HEK293 (cell line): ENCODE measurements at regions not wholly inside any gene's neighbourhood (a gene's known extent, or its start where the extent isn't known, plus 50 kb on each side); places are given as distances from the start of the nearest gene placed in this dataset.

Experiments
- CTCF ChIA-PET: fragments of 350-600 bp; formaldehyde crosslinking; extraction: SDS; loops from one replicate; lab custom pipeline; 2021; ENCODE audit warnings: antibody characterized with exemption; lab: Yijun Ruan, JAX
- POLR2A ChIA-PET: fragments of 300-600 bp; formaldehyde crosslinking; extraction: SDS; loops from one replicate; lab custom pipeline; 2020; ENCODE audit warnings: antibody characterized with exemption, inconsistent platforms; lab: Yijun Ruan, JAX
- H3K27ac ChIP-seq: fragments of 200-500 bp; sonication (Bioruptor generic); 2 replicates; pipeline ENCODE4 v1.5.1; 2014; ENCODE audit warnings: low read depth, low read length, control low read depth, inconsistent platforms; ENCODE audit errors: extremely low read depth
- H3K36me3 ChIP-seq, 2 experiments: fragments of 200-500 bp in 1 of 2; sonication (Bioruptor generic) in 1 of 2; 1 replicate in 1 of 2; 2 replicates in 1 of 2; pipeline ENCODE4 v1.5.1; 2014 to 2017; ENCODE audit warnings: inconsistent platforms in 2 of 2, low read length in 2 of 2; ENCODE audit not compliant: control insufficient read depth in 2 of 2, insufficient read depth in 1 of 2
- H3K4me1 ChIP-seq: fragments of 200-500 bp; sonication (Bioruptor generic); 2 replicates; pipeline ENCODE4 v1.5.1; 2014; ENCODE audit warnings: mild to moderate bottlenecking, low read length, inconsistent platforms; ENCODE audit not compliant: control insufficient read depth, insufficient read depth
- H3K4me3 ChIP-seq: 2 replicates; pipeline ENCODE4 v1.5.1; 2011; ENCODE audit warnings: low read depth, mild to moderate bottlenecking, control low read depth, low read length, moderate library complexity
- H3K9me3 ChIP-seq: fragments of 200-500 bp; sonication (Bioruptor generic); 2 replicates; pipeline ENCODE4 v1.5.1; 2014; ENCODE audit warnings: low read depth, low read length, inconsistent platforms; ENCODE audit not compliant: control insufficient read depth, insufficient read depth
- GLI4 ChIP-seq: fragments of 450-650 bp; formaldehyde crosslinking; IDR thresholded peaks from 2 replicates; pipeline ENCODE4 v1.5.1; 2016; ENCODE audit warnings: missing biosample characterization, missing genetic modification characterization
- HOXC10 ChIP-seq: sonication (generic); formaldehyde crosslinking; IDR thresholded peaks from 2 replicates; pipeline ENCODE4 v1.8.1; 2023; ENCODE audit warnings: mild to moderate bottlenecking, missing genetic modification reagents
- REPIN1 ChIP-seq: fragments of 450-650 bp; formaldehyde crosslinking; IDR thresholded peaks from 2 replicates; pipeline ENCODE4 v1.5.1; 2017; ENCODE audit warnings: missing biosample characterization, missing genetic modification characterization, low read depth
- SP3 ChIP-seq: fragments of 450-650 bp; formaldehyde crosslinking; IDR thresholded peaks from 2 replicates; pipeline ENCODE4 v1.5.1; 2016; ENCODE audit warnings: missing biosample characterization, missing genetic modification characterization
- ZBTB48 ChIP-seq: fragments of 450-650 bp; formaldehyde crosslinking; IDR thresholded peaks from 2 replicates; pipeline ENCODE4 v1.5.1; 2016; ENCODE audit warnings: missing biosample characterization, missing genetic modification characterization
- ZFHX2 ChIP-seq: fragments of 450-650 bp; formaldehyde crosslinking; conservative IDR thresholded peaks from 2 replicates; pipeline ENCODE4 v1.5.1; 2016; ENCODE audit warnings: missing biosample characterization, missing genetic modification characterization
- ZFP3 ChIP-seq: fragments of 450-650 bp; formaldehyde crosslinking; IDR thresholded peaks from 2 replicates; pipeline ENCODE4 v1.5.1; 2016; ENCODE audit warnings: low read depth, missing biosample characterization, missing genetic modification characterization
- ZIC2 ChIP-seq: fragments of 450-650 bp; formaldehyde crosslinking; IDR thresholded peaks from 2 replicates; pipeline ENCODE4 v1.5.1; 2016; ENCODE audit warnings: missing biosample characterization, missing genetic modification characterization
- ZNF140 ChIP-seq: fragments of 450-650 bp; formaldehyde crosslinking; IDR thresholded peaks from 2 replicates; pipeline ENCODE4 v1.5.1; 2016; ENCODE audit warnings: missing biosample characterization, missing genetic modification characterization
- ZNF184 ChIP-seq: fragments of 450-650 bp; IDR thresholded peaks from 2 replicates; pipeline ENCODE4 v1.5.1; 2018; ENCODE audit warnings: missing biosample characterization, mild to moderate bottlenecking, missing genetic modification characterization
- ZNF214 ChIP-seq: fragments of 450-650 bp; formaldehyde crosslinking; IDR thresholded peaks from 2 replicates; pipeline ENCODE4 v1.5.1; 2017; ENCODE audit warnings: missing biosample characterization, mild to moderate bottlenecking, missing genetic modification characterization, borderline replicate concordance
- ZNF23 ChIP-seq: fragments of 450-650 bp; formaldehyde crosslinking; IDR thresholded peaks from 2 replicates; pipeline ENCODE4 v1.5.1; 2016; ENCODE audit warnings: missing biosample characterization, missing genetic modification characterization, borderline replicate concordance
- ZNF37A ChIP-seq: fragments of 450-650 bp; IDR thresholded peaks from 2 replicates; pipeline ENCODE4 v1.5.1; 2018; ENCODE audit warnings: missing biosample characterization, missing genetic modification characterization
- ZNF426 ChIP-seq: fragments of 450-650 bp; formaldehyde crosslinking; IDR thresholded peaks from 2 replicates; pipeline ENCODE4 v1.5.1; 2017; ENCODE audit warnings: missing biosample characterization, missing genetic modification characterization, mild to moderate bottlenecking, inconsistent platforms, moderate library complexity
- ZNF600 ChIP-seq: fragments of 450-650 bp; formaldehyde crosslinking; IDR thresholded peaks from 2 replicates; pipeline ENCODE4 v1.5.1; 2016; ENCODE audit warnings: missing biosample characterization, missing genetic modification characterization
- ZNF610 ChIP-seq: fragments of 450-650 bp; formaldehyde crosslinking; IDR thresholded peaks from 2 replicates; pipeline ENCODE4 v1.5.1; 2016; ENCODE audit warnings: missing biosample characterization, missing genetic modification characterization, borderline replicate concordance
- ZNF623 ChIP-seq: fragments of 450-650 bp; formaldehyde crosslinking; IDR thresholded peaks from 2 replicates; pipeline ENCODE4 v1.5.1; 2016; ENCODE audit warnings: missing biosample characterization, missing genetic modification characterization
- ZNF626 ChIP-seq: fragments of 450-650 bp; sonication (Bioruptor Pico); formaldehyde crosslinking; IDR thresholded peaks from 2 replicates; pipeline ENCODE4 v1.5.1; 2018; ENCODE audit warnings: missing biosample characterization, missing genetic modification characterization, inconsistent platforms
- ZNF654 ChIP-seq: fragments of 450-650 bp; formaldehyde crosslinking; IDR thresholded peaks from 2 replicates; pipeline ENCODE4 v1.5.1; 2016; ENCODE audit warnings: low read depth, missing biosample characterization, missing genetic modification characterization
- ZNF792 ChIP-seq: fragments of 450-650 bp; formaldehyde crosslinking; IDR thresholded peaks from 2 replicates; pipeline ENCODE4 v1.5.1; 2016; ENCODE audit warnings: missing biosample characterization, missing genetic modification characterization
- TF ChIP-seq, protein P1 (sequence below): fragments of 450-650 bp; formaldehyde crosslinking; IDR thresholded peaks from 2 replicates; pipeline ENCODE4 v1.5.1; 2016; ENCODE audit warnings: missing biosample characterization, missing genetic modification characterization, borderline replicate concordance
- TF ChIP-seq, protein P2 (sequence below): IDR thresholded peaks from 2 replicates; pipeline ENCODE4 v1.6.1; 2011; ENCODE audit warnings: mild to moderate bottlenecking, low read depth, low read length, borderline replicate concordance
- TF ChIP-seq, protein P3 (sequence below): fragments of 450-650 bp; formaldehyde crosslinking; IDR thresholded peaks from 2 replicates; pipeline ENCODE4 v1.5.1; 2017; ENCODE audit warnings: missing biosample characterization, missing genetic modification characterization
- TF ChIP-seq, protein P4 (sequence below): fragments of 450-650 bp; formaldehyde crosslinking; conservative IDR thresholded peaks from 2 replicates; pipeline ENCODE4 v1.5.1; 2016; ENCODE audit warnings: low read depth, missing biosample characterization, missing genetic modification characterization

DNA sequence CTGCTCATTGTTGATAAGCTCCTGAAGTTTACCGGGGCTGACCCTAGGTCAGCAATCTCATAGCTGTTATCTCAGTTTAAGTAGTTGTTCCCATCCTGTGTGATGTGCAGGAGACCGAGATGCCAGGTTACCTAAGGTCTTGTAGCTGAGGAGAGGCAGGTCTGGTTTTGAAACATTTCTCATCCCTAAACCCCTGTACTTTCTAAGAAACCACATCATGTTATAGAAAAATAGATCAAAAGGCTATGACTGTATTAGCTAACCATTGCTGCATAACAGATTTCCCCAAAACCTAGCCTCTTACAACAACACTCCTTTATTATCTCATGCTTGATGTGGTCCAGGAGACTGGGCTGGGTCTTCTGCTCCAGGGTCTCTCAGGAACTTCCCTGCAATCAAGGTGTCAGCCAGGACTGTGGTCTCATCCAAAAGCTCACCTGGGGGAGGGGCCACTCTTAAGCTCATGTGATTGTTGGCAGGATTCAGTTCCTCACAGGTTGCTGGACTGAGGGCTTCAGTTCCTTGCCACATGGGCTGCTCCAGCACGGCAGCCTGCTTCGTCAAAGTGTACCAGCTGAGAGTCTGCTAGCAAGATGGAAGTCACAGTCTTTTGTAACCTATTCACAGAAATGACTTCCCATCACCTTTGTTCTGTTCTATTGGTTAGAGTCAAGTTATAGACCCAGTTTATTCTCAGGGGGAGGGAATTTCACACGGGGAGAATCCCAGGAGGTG is 60.9 kb upstream of the CLCN4 start (continued):
- TF ChIP-seq, protein P1, sequence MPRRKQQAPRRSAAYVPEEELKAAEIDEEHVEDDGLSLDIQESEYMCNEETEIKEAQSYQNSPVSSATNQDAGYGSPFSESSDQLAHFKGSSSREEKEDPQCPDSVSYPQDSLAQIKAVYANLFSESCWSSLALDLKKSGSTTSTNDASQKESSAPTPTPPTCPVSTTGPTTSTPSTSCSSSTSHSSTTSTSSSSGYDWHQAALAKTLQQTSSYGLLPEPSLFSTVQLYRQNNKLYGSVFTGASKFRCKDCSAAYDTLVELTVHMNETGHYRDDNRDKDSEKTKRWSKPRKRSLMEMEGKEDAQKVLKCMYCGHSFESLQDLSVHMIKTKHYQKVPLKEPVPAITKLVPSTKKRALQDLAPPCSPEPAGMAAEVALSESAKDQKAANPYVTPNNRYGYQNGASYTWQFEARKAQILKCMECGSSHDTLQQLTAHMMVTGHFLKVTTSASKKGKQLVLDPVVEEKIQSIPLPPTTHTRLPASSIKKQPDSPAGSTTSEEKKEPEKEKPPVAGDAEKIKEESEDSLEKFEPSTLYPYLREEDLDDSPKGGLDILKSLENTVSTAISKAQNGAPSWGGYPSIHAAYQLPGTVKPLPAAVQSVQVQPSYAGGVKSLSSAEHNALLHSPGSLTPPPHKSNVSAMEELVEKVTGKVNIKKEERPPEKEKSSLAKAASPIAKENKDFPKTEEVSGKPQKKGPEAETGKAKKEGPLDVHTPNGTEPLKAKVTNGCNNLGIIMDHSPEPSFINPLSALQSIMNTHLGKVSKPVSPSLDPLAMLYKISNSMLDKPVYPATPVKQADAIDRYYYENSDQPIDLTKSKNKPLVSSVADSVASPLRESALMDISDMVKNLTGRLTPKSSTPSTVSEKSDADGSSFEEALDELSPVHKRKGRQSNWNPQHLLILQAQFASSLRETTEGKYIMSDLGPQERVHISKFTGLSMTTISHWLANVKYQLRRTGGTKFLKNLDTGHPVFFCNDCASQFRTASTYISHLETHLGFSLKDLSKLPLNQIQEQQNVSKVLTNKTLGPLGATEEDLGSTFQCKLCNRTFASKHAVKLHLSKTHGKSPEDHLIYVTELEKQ (tag by site-specific recombination), result no peak
- TF ChIP-seq ZNF23 (tag by site-specific recombination) (no peak), ZIC2 (tag by site-specific recombination) (no peak)

DNA sequence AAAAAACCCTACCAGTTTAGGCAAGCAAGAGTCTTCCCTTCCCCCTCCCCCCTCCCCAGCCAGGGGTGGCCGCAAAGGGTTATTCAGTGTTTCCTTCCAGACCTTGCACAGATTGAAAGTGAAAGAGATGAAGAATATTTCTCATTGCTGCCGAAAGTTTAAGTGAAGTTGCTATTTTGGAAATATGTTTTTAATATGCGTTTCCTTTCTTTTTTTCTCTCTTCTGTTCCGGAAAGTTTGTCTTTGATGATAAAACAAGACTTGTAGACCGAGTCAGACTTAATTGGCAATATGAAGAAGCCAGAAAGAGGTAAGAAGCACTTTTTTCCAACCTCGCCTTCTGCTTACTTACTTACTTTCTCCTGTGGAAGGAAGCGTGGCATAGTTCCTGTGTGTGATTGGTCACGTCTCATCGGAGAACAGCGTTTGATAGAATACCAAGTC is 58.5 kb upstream of the CLCN4 start:
- no peak overlapping the region for H3K4me3 ChIP-seq
- POLR2A ChIA-PET, result no interaction called here
- CTCF ChIA-PET, result interaction anchor here (0.6 kb wide), 1 partner anchor 110 kb away, joined by 4 read pairs; no protein-coding TSS in a partner anchor
- TF ChIP-seq ZNF140 (tag by site-specific recombination), result no peak
- TF ChIP-seq ZBTB48, result no peak
- no peak for TF ChIP-seq ZNF426 (tag by site-specific recombination)
- TF ChIP-seq ZNF214 (tag by site-specific recombination), result no peak
- TF ChIP-seq ZFP3, result no peak
- no peak for TF ChIP-seq ZNF37A (tag by site-specific recombination)
- no peaks in the 10 kb centered on the region for H3K4me1 ChIP-seq
- no peak overlapping the region for H3K27ac ChIP-seq
- H3K9me3 ChIP-seq, result no peaks in the 10 kb centered on the region
- peaks cover 0 to 23% of the 10 kb centered on the region in 2 experiments; a peak in 1 of 3 replicates for H3K36me3 ChIP-seq

DNA sequence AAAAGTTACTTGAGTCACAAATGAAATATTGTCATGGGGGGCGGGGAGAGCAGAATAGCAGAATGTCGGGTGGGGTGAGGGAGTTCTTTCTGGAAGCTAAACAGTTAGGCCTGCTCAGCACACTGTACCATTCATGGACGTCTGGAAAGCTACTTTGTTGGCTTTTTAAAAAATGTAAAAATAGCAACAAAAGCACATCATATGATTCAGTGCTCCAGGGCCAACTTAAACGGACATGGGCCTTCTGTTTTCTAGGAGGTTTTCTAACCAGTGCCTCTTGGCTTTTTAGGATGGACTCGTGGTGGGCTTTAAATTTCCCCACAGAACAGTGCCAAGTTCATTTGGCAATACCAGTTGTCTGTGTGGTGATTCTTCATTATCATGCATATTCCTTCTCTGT is 57.4 kb upstream of the CLCN4 start:
- Histone ChIP-seq H3K27ac (no peak overlapping the region), H3K9me3 (no peaks in the 10 kb centered on the region), H3K36me3 (peaks cover 0 to 23% of the 10 kb centered on the region in 2 experiments; a peak in 1 of 3 replicates), H3K4me1 (no peaks in the 10 kb centered on the region), H3K4me3 (no peak overlapping the region)
- ChIA-PET POLR2A (no interaction called here), CTCF (no interaction called here)
- no peak for TF ChIP-seq HOXC10 (CRISPR knock-in tag)
- TF ChIP-seq ZNF623, result no peak
- TF ChIP-seq SP3 (tag by site-specific recombination), result no peak
- no peak for TF ChIP-seq ZNF600
- TF ChIP-seq, protein P2, sequence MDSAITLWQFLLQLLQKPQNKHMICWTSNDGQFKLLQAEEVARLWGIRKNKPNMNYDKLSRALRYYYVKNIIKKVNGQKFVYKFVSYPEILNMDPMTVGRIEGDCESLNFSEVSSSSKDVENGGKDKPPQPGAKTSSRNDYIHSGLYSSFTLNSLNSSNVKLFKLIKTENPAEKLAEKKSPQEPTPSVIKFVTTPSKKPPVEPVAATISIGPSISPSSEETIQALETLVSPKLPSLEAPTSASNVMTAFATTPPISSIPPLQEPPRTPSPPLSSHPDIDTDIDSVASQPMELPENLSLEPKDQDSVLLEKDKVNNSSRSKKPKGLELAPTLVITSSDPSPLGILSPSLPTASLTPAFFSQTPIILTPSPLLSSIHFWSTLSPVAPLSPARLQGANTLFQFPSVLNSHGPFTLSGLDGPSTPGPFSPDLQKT, result no peak
- TF ChIP-seq ZNF626 (tag by site-specific recombination), result no peak
- no peak for TF ChIP-seq ZFHX2 (tag by site-specific recombination)
- no peak for TF ChIP-seq REPIN1 (tag by site-specific recombination)
- no peak for TF ChIP-seq GLI4
- no peak for TF ChIP-seq ZNF184 (tag by site-specific recombination)
- no peak for TF ChIP-seq ZNF792 (tag by site-specific recombination)
- TF ChIP-seq ZNF610 (tag by site-specific recombination), result no peak
- TF ChIP-seq, protein P3, sequence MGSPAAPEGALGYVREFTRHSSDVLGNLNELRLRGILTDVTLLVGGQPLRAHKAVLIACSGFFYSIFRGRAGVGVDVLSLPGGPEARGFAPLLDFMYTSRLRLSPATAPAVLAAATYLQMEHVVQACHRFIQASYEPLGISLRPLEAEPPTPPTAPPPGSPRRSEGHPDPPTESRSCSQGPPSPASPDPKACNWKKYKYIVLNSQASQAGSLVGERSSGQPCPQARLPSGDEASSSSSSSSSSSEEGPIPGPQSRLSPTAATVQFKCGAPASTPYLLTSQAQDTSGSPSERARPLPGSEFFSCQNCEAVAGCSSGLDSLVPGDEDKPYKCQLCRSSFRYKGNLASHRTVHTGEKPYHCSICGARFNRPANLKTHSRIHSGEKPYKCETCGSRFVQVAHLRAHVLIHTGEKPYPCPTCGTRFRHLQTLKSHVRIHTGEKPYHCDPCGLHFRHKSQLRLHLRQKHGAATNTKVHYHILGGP (tag by site-specific recombination), result no peak
- TF ChIP-seq, protein P4, sequence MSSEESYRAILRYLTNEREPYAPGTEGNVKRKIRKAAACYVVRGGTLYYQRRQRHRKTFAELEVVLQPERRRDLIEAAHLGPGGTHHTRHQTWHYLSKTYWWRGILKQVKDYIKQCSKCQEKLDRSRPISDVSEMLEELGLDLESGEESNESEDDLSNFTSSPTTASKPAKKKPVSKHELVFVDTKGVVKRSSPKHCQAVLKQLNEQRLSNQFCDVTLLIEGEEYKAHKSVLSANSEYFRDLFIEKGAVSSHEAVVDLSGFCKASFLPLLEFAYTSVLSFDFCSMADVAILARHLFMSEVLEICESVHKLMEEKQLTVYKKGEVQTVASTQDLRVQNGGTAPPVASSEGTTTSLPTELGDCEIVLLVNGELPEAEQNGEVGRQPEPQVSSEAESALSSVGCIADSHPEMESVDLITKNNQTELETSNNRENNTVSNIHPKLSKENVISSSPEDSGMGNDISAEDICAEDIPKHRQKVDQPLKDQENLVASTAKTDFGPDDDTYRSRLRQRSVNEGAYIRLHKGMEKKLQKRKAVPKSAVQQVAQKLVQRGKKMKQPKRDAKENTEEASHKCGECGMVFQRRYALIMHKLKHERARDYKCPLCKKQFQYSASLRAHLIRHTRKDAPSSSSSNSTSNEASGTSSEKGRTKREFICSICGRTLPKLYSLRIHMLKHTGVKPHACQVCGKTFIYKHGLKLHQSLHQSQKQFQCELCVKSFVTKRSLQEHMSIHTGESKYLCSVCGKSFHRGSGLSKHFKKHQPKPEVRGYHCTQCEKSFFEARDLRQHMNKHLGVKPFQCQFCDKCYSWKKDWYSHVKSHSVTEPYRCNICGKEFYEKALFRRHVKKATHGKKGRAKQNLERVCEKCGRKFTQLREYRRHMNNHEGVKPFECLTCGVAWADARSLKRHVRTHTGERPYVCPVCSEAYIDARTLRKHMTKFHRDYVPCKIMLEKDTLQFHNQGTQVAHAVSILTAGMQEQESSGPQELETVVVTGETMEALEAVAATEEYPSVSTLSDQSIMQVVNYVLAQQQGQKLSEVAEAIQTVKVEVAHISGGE (tag by site-specific recombination), result no peak
- no peak for TF ChIP-seq ZNF654 (tag by site-specific recombination)
